Activated naive CD4-positive, alpha-beta T cell treated with anti-CD3 and anti-CD28 coated beads for 36 hours (primary cell): ENCODE measurements at regions not wholly inside any gene's neighbourhood (a gene's known extent, or its start where the extent isn't known, plus 50 kb on each side); places are given as distances from the start of the nearest gene placed in this dataset.
"Not testable (repeated sequence)": the region's sequence is repeated elsewhere in the genome, so short reads cannot be mapped to it uniquely, and the experiment has no call there.

Experiments used
- CTCF ChIA-PET: fragments of 350-600 bp; sonication (Branson Sonifier 250); formaldehyde crosslinking; loops from one replicate; lab custom pipeline; 2021; ENCODE audit warnings: antibody characterized with exemption; lab: Charles Lee
- DNase-seq: peaks from one replicate; pipeline ENCODE4 v3.0.0-alpha.2; 2020
- H3K27ac Mint-ChIP-seq: one replicate; pipeline ENCODE4 v1.8.0; 2021; ENCODE audit warnings: mild to moderate bottlenecking, mixed read lengths
- H3K27me3 Mint-ChIP-seq: one replicate; pipeline ENCODE4 v1.8.0; 2021; ENCODE audit warnings: low read depth, mixed read lengths
- H3K36me3 Mint-ChIP-seq: one replicate; pipeline ENCODE4 v1.8.0; 2021; ENCODE audit warnings: low read depth, mixed read lengths
- H3K4me1 Mint-ChIP-seq: one replicate; pipeline ENCODE4 v1.8.0; 2021; ENCODE audit warnings: low read depth, mixed read lengths
- H3K4me3 Mint-ChIP-seq: one replicate; pipeline ENCODE4 v1.8.0; 2021; ENCODE audit warnings: mild to moderate bottlenecking, moderate library complexity, mixed read lengths
- H3K9me3 Mint-ChIP-seq: one replicate; pipeline ENCODE4 v1.8.0; 2021; ENCODE audit warnings: mixed read lengths
- intact Hi-C: fragments of 100-400 bp; cut with micrococcal nuclease; formaldehyde crosslinking; loops from one replicate; pipeline ENCODE4 v1.15.1; 2023

DNA sequence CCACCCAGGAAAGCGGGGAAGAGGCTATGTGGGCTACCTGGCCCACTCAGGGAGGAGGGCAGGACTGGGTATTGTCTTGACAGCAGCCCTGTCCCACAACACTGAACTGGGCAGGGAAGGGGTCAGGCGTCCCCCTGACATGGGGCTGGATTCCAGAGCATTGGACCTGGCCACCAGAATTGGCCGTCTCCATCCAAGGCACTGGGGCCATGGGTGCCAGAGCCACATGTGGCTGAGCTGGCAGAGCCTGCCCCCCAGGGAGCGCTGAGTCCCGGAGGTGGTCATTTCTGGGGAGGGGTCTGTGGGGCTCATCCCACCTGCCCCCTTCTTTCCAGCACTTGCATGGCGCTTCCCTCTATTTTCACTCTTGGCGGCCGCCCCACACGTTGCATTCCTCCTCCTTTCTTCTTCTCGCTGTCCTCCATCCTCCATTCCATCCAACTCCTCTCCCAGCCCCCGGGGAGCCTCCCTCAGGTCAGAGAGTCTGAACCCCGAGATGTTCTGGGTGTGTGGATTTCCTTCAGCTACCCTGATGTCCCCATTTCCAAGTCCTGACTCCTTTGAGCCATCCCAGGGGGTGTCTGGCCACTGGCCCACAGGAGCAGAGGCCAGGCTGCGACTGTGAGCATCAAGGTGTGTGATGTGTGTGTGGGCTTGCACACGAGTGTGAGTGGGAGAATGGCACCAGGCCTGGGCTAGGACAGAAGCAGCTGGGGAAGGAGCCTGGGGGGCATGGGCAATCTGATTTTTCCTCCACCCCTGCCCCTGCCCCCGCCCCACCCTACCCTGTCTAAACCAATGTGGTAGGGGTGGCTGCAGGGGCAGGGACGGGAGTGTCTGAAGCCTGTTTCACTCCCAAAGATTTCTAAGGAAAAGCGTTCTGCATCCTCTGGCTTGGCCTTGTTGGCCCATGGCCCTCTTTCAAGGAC, 171.2 kb downstream of the TBC1D2B start:
- H3K4me3 Mint-ChIP-seq, intact Hi-C loops, H3K36me3 Mint-ChIP-seq, DNase-seq, H3K9me3 Mint-ChIP-seq, CTCF ChIA-PET, H3K4me1 Mint-ChIP-seq, H3K27ac Mint-ChIP-seq, H3K27me3 Mint-ChIP-seq: not testable (repeated sequence)

DNA sequence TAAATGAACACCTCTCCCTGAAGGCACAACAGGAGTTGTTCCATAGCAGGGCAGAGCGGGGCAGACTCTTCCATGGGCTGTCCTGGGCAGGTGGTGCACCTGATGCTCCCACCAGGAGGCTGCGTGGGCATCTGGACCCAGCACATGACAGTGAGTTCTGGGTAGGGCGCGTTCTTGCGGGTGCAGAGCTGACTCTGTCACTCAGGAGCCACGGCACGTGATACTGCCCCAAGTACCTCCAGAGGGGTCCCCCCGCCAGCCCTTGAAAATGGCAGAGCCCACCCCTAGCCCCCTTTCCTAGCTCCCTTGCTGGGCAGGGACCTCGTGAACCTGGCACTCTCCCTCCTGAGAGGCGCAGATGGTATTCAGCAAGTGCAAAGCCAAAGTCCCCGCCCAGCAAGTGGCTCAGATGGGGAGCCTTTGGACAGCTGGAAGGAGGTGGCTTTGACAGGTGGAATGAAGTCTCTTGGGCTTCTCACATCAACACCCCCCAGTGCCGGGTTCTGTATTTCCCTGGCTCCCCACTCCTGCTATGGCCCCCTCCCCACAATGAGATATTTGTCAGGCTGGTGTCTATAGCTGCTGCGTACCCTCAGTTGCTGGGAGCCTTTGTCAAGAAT, 172.1 kb downstream of the TBC1D2B start:
- intact Hi-C loops: no loop called here
- Mint-ChIP-seq H3K4me3 (no peak overlapping the region), H3K27me3 (no peaks in the 10 kb centered on the region), H3K9me3 (no peaks in the 10 kb centered on the region), H3K27ac (no peak overlapping the region), H3K36me3 (no peaks in the 10 kb centered on the region), H3K4me1 (peaks cover 2% of the 10 kb centered on the region)
- no peak for DNase-seq
- CTCF ChIA-PET: interaction anchor here (0.6 to 0.7 kb wide), 2 partner anchors 32 to 256 kb away, joined by 3 to 5 read pairs; no protein-coding TSS in a partner anchor

DNA sequence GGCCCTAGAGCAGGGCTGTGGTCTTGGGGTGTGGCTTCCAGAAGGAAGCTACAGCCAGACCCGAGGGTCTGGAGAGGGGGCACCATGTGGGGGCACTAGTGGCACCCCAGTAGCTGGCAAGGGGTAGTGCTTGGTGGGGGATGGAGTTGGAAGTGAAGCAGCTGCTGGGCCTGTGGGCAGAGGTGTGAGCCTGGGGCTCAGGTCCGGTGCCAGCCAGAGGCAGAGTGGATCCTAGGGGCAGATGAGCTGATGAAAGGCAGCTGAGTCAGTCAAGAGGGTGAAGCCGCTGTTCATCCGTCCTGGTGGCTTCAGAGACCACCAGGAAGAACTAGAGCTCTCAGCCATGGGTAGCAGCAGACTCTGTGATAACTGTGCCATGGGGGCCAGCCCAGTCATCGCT, 172.6 kb downstream of the TBC1D2B start:
- no peaks in the 10 kb centered on the region for H3K27me3 Mint-ChIP-seq
- no peaks in the 10 kb centered on the region for H3K36me3 Mint-ChIP-seq
- H3K4me1 Mint-ChIP-seq: no peaks in the 10 kb centered on the region
- H3K27ac Mint-ChIP-seq: no peak overlapping the region
- CTCF ChIA-PET: interaction anchor here (0.6 to 0.7 kb wide), 2 partner anchors 33 to 256 kb away, joined by 3 to 5 read pairs; no protein-coding TSS in a partner anchor
- no peaks in the 10 kb centered on the region for H3K9me3 Mint-ChIP-seq
- intact Hi-C loops: no loop called here
- H3K4me3 Mint-ChIP-seq: no peak overlapping the region
- no peak for DNase-seq

DNA sequence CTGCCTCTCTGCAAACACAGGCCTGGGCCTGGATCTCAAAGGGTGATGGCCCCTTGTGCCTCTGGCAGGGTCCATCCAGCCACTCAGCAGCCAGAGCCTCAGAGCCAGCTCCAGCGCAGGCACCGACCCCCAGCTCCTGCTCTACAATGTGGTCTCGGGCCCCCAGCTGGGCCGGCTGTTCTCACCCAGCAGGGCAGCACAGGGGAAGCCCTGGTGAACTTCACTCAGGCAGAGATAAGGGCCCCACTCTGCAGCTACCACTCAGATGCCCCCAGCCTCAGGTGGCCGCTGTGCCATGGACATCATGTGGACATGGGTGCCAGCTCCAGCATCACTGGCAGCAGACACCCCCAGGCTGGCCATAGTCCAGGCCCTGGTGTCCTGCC, 173.1 kb downstream of the TBC1D2B start:
- Mint-ChIP-seq H3K36me3 (no peaks in the 10 kb centered on the region), H3K4me1 (no peaks in the 10 kb centered on the region), H3K9me3 (no peaks in the 10 kb centered on the region), H3K27ac (no peak overlapping the region), H3K4me3 (no peak overlapping the region), H3K27me3 (no peaks in the 10 kb centered on the region)
- CTCF ChIA-PET: interaction anchor here (0.6 to 0.7 kb wide), 2 partner anchors 33 to 257 kb away, joined by 3 to 5 read pairs; no protein-coding TSS in a partner anchor
- no peak for DNase-seq
- intact Hi-C loops: no loop called here

DNA sequence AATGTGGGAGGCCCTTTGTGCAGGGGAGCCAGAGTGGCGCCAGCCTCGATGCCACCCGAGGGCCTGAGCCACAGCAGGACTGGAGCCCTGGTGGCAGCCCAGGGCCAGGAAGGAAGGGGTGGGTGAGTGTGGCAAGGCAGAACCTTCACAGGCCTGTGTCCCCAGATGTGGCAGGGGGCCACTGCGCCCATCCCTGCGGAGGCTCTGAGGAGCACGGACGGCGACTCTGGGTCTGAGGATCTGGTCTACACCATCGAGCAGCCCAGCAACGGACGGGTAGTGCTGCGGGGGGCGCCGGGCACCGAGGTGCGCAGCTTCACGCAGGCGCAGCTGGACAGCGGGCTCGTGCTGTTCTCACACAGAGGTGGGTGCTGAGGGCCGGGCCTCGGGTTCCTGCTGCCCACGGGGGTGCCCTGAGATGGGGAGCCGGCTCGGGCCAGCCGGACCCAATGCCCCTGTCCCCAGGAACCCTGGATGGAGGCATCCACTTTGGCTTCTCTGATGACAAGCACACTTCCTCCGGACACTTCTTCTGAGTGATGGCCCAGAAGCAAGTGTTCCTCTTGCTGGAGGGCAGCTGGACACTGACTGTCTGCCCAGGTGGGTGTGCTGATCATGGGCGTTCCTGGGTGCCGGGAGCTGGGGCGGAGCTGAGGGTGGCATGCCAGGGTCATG, 173.6 kb downstream of the TBC1D2B start:
- CTCF ChIA-PET: interaction anchor here (0.9 kb wide), 1 partner anchor 11 kb away, joined by 4 read pairs; no protein-coding TSS in a partner anchor
- H3K36me3 Mint-ChIP-seq, H3K4me3 Mint-ChIP-seq, intact Hi-C loops, DNase-seq, H3K9me3 Mint-ChIP-seq, H3K27me3 Mint-ChIP-seq, H3K27ac Mint-ChIP-seq, H3K4me1 Mint-ChIP-seq: not testable (repeated sequence)

DNA sequence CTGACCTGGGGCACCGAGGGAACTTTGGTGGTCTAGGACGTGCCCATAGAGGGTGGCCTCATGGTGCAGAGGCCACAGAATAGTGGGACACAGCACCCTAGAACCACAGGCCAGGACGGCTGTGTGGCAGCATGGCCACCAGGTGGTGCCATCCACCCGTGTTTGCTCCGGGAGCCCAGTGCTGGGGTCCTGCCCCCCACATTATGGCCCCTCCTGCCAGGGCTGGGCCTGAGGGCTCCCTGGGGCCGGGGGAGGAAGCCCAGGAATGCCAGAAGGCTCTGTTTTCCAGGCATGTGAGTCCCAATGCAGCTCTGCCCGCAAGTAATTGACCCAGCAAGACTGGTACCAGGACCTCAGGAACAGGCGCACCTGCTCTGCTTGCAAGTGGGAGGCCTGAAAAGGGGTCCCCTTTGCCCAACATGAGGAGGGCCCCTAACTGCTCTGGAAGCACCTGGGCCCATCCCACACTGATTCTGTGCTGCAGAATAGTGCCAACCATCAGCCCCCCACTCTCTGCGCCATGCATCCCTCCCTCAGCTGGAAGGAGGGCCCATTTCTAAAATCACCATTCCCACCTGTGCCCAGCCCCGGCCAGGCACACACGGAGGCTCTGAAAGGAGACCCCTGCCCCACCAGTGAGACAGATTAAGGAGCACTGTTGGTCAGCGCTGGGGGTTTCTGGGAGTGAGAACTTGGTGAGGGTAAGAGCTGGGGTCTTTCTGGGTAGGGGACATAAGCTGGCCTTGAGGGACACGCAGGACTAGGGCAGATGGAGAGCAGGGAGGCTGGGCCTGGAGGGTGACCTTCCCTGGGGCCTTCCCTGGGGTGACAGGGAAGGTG, 174.4 kb downstream of the TBC1D2B start:
- H3K4me3 Mint-ChIP-seq, H3K4me1 Mint-ChIP-seq, H3K36me3 Mint-ChIP-seq, intact Hi-C loops, H3K9me3 Mint-ChIP-seq, H3K27ac Mint-ChIP-seq, H3K27me3 Mint-ChIP-seq: not testable (repeated sequence)
- CTCF ChIA-PET: interaction anchor here (0.9 to 3.2 kb wide), 3 partner anchors 7 to 21 kb away, joined by 3 to 14 read pairs (median 4); no protein-coding TSS in a partner anchor
- peak; percentile 25 for DNase-seq

DNA sequence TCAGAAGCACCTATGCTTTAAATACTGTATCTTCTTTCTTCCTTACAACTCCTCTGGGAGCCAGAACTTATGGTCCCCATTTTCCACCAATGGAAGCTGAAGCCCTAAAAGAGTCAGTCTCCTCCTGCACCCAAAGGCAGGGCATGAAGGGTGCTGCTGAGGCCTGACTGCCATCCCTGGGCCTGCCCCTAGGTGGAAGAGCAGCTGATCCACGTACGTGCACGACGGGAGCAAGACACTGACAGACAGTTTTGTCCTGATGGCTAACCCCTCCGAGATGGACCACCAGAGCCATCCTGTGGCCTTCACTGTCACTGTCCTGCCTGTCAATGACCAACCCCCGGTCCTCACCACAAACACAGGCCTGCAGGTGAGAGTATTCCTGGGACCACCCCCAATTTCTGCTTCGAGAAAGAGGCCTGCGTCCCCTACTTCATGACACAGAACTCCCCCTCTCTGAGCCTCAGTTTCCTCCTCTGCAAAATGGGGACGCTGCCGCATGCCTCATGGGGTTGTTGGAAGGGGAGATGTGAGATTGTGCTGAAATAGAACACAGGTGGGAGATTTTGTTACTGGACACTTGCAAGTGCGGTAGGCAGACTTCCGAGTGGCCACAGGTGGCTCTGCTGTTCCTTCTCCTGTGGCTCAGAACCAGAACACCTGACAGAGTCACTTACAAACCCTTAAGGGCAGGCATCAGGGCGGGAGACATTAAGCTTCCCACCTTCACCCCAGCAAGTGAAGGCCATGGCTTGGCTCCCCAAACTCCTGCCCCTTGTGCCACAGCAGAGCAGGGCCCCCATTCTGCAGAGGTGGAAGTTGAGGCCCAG, 175.4 kb downstream of the TBC1D2B start:
- H3K4me3 Mint-ChIP-seq: no peak overlapping the region
- H3K9me3 Mint-ChIP-seq: no peaks in the 10 kb centered on the region
- intact Hi-C loops: no loop called here
- no peak overlapping the region for H3K27ac Mint-ChIP-seq
- no peaks in the 10 kb centered on the region for H3K4me1 Mint-ChIP-seq
- H3K27me3 Mint-ChIP-seq: no peaks in the 10 kb centered on the region
- no peak for DNase-seq
- H3K36me3 Mint-ChIP-seq: no peaks in the 10 kb centered on the region
- CTCF ChIA-PET: interaction anchor here (1.0 to 3.2 kb wide), 2 partner anchors 8 to 20 kb away, joined by 3 to 14 read pairs; no protein-coding TSS in a partner anchor

DNA sequence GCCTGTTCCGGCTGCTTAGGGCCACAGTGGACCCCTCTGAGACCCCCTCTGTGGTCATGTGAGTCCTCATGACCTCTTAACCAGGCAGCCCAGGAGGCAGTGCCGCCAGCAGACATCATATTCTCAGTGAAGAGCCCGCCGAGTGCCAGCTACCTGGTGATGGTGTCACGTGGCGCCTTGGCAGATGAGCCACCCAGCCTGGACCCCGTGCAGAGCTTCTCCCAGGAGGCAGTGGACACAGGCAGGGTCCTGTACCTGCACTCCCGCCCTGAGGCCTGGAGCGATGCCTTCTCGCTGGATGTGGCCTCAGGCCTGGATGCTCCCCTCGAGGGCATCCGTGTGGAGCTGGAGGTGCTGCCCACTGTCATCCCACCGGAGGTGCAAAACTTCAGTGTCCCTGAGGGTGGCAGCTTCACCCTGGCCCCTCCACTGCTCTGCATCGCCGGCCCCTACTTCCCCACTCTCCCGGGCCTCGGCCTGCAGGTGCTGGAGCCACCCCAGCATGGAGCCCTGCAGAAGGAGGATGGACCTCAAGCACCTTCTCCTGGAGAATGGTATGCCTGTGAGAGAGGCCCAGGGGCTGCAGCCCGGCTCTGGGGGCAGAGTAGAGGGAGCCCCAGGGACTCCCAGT, 176.1 kb downstream of the TBC1D2B start:
- intact Hi-C loops: no loop called here
- Mint-ChIP-seq H3K27me3 (no peaks in the 10 kb centered on the region), H3K36me3 (no peaks in the 10 kb centered on the region), H3K4me1 (no peaks in the 10 kb centered on the region), H3K4me3 (no peak overlapping the region), H3K27ac (no peak overlapping the region), H3K9me3 (no peaks in the 10 kb centered on the region)
- DNase-seq: no peak
- CTCF ChIA-PET: interaction anchor here (3.2 kb wide), 1 partner anchor 9 kb away, joined by 14 read pairs; no protein-coding TSS in a partner anchor

DNA sequence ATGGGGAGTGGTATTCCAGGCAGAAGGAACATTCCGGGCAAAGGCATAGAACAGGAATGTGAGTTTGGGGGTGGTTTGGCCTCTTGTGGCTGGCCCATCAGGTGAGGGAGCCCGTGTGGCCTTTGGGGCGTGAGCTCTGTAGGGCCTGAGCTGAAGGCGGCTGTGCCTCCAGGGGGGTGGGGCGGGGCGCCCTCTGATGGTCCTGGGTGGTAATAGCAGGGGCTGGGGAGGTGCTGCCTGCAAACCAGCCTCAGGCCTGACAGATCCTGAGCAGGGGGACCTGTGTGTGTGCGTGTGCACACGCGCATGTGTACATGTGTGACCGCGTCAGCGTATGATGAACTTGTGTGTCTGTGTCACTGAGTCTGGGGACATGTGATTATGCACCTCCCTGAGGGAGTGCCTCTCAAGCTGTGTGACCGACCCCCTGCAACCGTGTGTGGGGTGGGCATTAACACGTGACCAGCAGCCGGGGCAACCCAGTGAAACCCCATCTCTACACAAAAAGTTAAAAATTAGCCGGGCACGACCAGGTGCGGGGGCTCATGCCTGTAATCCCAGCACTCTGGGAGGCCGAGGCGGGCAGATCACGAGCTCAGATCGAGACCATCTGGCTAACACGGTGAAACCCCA, 177.1 kb downstream of the TBC1D2B start:
- DNase-seq: peak; percentile 61
- H3K36me3 Mint-ChIP-seq, H3K27me3 Mint-ChIP-seq, H3K9me3 Mint-ChIP-seq, H3K27ac Mint-ChIP-seq, intact Hi-C loops, H3K4me3 Mint-ChIP-seq, H3K4me1 Mint-ChIP-seq: not testable (repeated sequence)
- CTCF ChIA-PET: interaction anchor here (3.2 kb wide), 1 partner anchor 10 kb away, joined by 14 read pairs; no protein-coding TSS in a partner anchor

DNA sequence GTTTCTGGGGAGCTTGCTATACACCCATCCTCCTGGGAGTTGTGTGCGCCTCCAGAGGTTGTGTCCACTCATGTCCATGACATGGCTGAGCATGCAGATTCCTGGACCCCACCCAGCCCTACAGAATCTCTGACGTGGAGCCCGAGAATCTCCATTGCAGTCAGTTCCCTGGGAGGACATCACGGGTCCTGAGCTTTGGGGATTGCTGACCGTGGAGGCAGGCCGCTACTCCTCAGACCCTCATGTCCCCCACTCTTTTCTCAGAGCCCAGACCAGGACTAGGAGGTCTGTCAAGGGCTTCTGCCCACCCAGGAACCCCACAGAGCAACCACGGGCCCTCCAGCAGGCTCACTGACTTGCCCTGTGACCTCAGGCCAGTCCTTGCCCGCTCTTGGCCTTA, 177.7 kb downstream of the TBC1D2B start:
- H3K4me3 Mint-ChIP-seq, H3K4me1 Mint-ChIP-seq, H3K36me3 Mint-ChIP-seq, H3K27ac Mint-ChIP-seq, intact Hi-C loops, H3K27me3 Mint-ChIP-seq, DNase-seq, H3K9me3 Mint-ChIP-seq: not testable (repeated sequence)
- CTCF ChIA-PET: interaction anchor here (3.2 kb wide), 1 partner anchor 11 kb away, joined by 14 read pairs; no protein-coding TSS in a partner anchor
